ENCODE measurements at regions not wholly inside any gene's neighbourhood (a gene's known extent, or its start where the extent isn't known, plus 50 kb on each side); places are given as distances from the start of the nearest gene placed in this dataset.

GRCh38 chr15:61731099-61731498, 329.1 kb downstream of the VPS13C start:
- intact Hi-C loops (cut with DNase I) = no loop called here

GRCh38 chr15:61729646-61730045, 330.6 kb downstream of the VPS13C start:
- Histone ChIP-seq H3K36me3 (replicated peaks in 1 of 2; ENCODE audit: insufficient read depth in 1 of 2, low read depth in 2 of 2) (no peaks in the 10 kb centered on the region), H3K4me1 (no peaks in the 10 kb centered on the region), H3K27ac (no peak overlapping the region), H3K9me3 (no peaks in the 10 kb centered on the region), H3K4me3 (no peak overlapping the region), H3K27me3 (no peaks in the 10 kb centered on the region)
- WGBS, 2 donors = 85% methylated on average over 2 of the region's 2 CpGs
- intact Hi-C loops (cut with DNase I) = no loop called here
- no peak for DNase-seq
- TF ChIP-seq POLR2A (IDR thresholded peaks at IDR 0.05) (no peak), CTCF (IDR thresholded peaks at IDR 0.05) (no peak)
- ATAC-seq = no peak

More at GRCh38 chr15:61731099-61731498, 329.1 kb downstream of the VPS13C start:
- DNase-seq = no peak
- 47 to 51% methylated on average over 3 of the region's 3 CpGs for WGBS, 2 donors
- Histone ChIP-seq H3K4me3 (no peak overlapping the region), H3K4me1 (no peaks in the 10 kb centered on the region), H3K27ac (no peak overlapping the region), H3K9me3 (no peaks in the 10 kb centered on the region), H3K36me3 (replicated peaks in 1 of 2; ENCODE audit: insufficient read depth in 1 of 2, low read depth in 2 of 2) (no peaks in the 10 kb centered on the region), H3K27me3 (no peaks in the 10 kb centered on the region)
- ATAC-seq = no peak
- TF ChIP-seq CTCF (IDR thresholded peaks at IDR 0.05) (no peak), POLR2A (IDR thresholded peaks at IDR 0.05) (no peak)

DNA sequence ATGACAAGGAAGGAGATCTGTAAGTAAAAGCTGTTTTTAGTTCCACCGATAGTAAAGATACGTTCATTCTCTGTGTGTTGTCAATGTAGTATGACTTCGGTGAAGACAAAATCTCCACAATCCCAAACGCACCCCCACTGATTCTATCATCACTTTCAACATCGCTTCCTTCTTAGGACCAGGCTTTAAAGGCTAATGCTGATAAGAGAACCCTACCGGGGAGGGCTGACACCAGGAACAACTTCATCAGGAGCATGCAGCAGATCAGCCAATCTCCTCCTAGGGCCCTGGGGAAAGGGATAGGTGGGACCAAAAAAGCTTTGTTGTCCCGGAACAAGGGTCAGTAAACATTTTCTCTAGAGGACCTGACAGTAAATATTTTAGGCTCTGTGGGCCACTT, 334.1 kb downstream of the VPS13C start:
- no peaks in the 10 kb centered on the region for H3K9me3 ChIP-seq
- no peaks in the 10 kb centered on the region for H3K4me1 ChIP-seq
- H3K4me3 ChIP-seq = no peak overlapping the region
- H3K36me3 ChIP-seq (replicated peaks in 1 of 2; ENCODE audit: insufficient read depth in 1 of 2, low read depth in 2 of 2) = no peaks in the 10 kb centered on the region
- no peaks in the 10 kb centered on the region for H3K27me3 ChIP-seq
- 53 to 60% methylated on average over 7 of the region's 7 CpGs for WGBS, 2 donors
- no peak overlapping the region for H3K27ac ChIP-seq
- TF ChIP-seq CTCF (IDR thresholded peaks at IDR 0.05) = no peak
- TF ChIP-seq POLR2A (IDR thresholded peaks at IDR 0.05) = no peak
- DNase-seq (no peak), ATAC-seq (no peak)
- intact Hi-C loops (cut with DNase I) = no loop called here

DNA sequence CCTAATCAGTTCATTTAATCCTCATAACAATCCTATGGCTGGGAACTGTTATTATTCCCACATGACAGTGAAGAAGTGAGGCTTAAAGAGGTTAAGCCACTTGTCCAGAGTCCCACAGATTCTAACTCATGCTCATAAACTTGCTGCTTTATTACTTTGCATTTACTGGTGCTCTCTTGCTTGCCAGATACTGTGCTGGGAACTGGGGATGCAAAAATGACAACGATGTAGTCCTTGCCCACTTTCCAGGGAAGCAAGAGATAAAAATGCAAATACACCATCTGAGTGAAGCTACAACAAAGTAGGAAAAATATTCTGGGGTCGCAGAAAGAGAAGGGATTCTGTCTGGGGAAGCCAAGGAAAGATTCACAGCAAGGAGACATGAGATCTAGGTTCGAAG, 335.0 kb downstream of the VPS13C start:
- H3K4me3 ChIP-seq = no peak overlapping the region
- no peaks in the 10 kb centered on the region for H3K36me3 ChIP-seq (replicated peaks in 1 of 2; ENCODE audit: insufficient read depth in 1 of 2, low read depth in 2 of 2)
- no peak overlapping the region for H3K27ac ChIP-seq
- no peaks in the 10 kb centered on the region for H3K4me1 ChIP-seq
- DNase-seq (no peak), ATAC-seq (no peak)
- TF ChIP-seq CTCF (IDR thresholded peaks at IDR 0.05) (no peak), POLR2A (IDR thresholded peaks at IDR 0.05) (no peak)
- 46 to 53% methylated on average over 3 of the region's 3 CpGs for WGBS, 2 donors
- H3K9me3 ChIP-seq = no peaks in the 10 kb centered on the region
- intact Hi-C loops (cut with DNase I) = no loop called here
- no peaks in the 10 kb centered on the region for H3K27me3 ChIP-seq

GRCh38 chr15:61724251-61724939, 335.9 kb downstream of the VPS13C start:
- Histone ChIP-seq H3K36me3 (replicated peaks in 1 of 2; ENCODE audit: insufficient read depth in 1 of 2, low read depth in 2 of 2) (no peaks in the 10 kb centered on the region), H3K4me1 (no peaks in the 10 kb centered on the region), H3K27me3 (no peaks in the 10 kb centered on the region), H3K27ac (no peak overlapping the region), H3K4me3 (no peak overlapping the region), H3K9me3 (no peaks in the 10 kb centered on the region)
- 86 to 91% methylated on average over 12 of the region's 12 CpGs for WGBS, 2 donors
- intact Hi-C loops (cut with DNase I) = no loop called here
- no peak for DNase-seq
- no peak for ATAC-seq
- TF ChIP-seq CTCF (IDR thresholded peaks at IDR 0.05) (no peak), POLR2A (IDR thresholded peaks at IDR 0.05) (no peak)

All from body of pancreas (tissue), 4 donors.